ENCODE measurements at regions not wholly inside any gene's neighbourhood (a gene's known extent, or its start where the extent isn't known, plus 50 kb on each side); places are given as distances from the start of the nearest gene placed in this dataset.

DNA sequence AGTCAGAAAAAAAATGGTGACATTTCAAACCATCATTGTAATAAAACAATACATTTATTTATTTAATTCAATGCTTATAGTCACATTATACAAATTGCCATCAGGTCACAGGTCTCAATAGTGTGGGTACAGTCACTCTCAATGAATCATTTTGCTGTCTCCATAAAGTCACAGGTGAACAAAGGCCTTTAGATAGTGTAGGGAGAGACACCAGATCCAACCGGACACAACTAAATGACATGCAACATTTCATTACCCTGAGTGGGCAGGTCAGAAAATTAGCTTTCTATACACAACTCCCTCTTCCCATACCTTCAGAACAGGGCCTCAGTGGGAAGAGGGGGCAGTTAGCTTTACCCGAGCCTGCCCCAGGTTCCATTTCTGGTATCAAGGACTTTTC is 63.2 kb downstream of the STYXL2 start:
- TF ChIP-seq POLR2A (IDR thresholded peaks at IDR 0.05) (no peak), CTCF (IDR thresholded peaks at IDR 0.05 in 4 of 5, conservative IDR thresholded peaks at IDR 0.05 in 1 of 5) (no peak)

Measured in gastrocnemius medialis (tissue), 4 donors.